Adipocyte (in vitro differentiated cells): ENCODE measurements at regions not wholly inside any gene's neighbourhood (a gene's known extent, or its start where the extent isn't known, plus 50 kb on each side); places are given as distances from the start of the nearest gene placed in this dataset.

Experiments
- DNase-seq: peaks from one replicate; pipeline ENCODE4 v3.0.0-alpha.2; 2015; ENCODE audit warnings: low read depth
- H3K27me3 ChIP-seq: replicated peaks from 2 replicates; pipeline ENCODE4 v1.7.0; 2013; ENCODE audit warnings: mild to moderate bottlenecking, low read length, moderate library complexity; ENCODE audit not compliant: control insufficient read depth, insufficient read depth
- H3K36me3 ChIP-seq: 2 replicates; pipeline ENCODE4 v1.7.0; 2013; ENCODE audit warnings: low read length, mild to moderate bottlenecking, moderate library complexity; ENCODE audit not compliant: control insufficient read depth, insufficient read depth, severe bottlenecking
- H3K4me1 ChIP-seq: 2 replicates; pipeline ENCODE4 v1.7.0; 2013; ENCODE audit warnings: mild to moderate bottlenecking, low read length, moderate library complexity; ENCODE audit not compliant: control insufficient read depth, insufficient read depth
- H3K4me3 ChIP-seq: 2 replicates; pipeline ENCODE4 v1.7.0; 2013; ENCODE audit warnings: mild to moderate bottlenecking, low read length, moderate library complexity
- H3K9ac ChIP-seq: 2 replicates; pipeline ENCODE4 v1.7.0; 2013; ENCODE audit warnings: mild to moderate bottlenecking, low read length, moderate library complexity
- H3K9me3 ChIP-seq: 2 replicates; pipeline ENCODE4 v1.7.0; 2013; ENCODE audit warnings: mild to moderate bottlenecking, low read length, moderate library complexity; ENCODE audit not compliant: control insufficient read depth

DNA sequence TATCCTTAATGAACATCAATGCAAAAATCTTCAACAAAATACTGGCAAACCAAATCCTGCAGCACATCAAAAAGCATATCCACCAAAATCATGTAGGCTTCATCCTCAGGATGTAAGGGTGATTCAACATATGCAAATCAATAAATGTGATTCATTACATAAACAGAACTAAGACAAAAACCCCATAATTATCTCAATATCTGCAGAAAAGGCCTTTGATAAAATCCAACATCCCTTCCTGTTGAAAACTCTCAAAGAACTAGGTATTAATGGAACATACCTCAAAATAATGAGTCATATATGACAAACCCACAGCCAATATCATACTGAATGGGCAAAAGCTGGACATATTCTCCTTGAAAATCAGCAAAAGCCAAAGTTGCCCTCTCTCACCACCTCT is 54.6 kb upstream of the DEPDC1 start:
- Histone ChIP-seq H3K4me1 (no peaks in the 10 kb centered on the region), H3K36me3 (no peaks in the 10 kb centered on the region)

DNA sequence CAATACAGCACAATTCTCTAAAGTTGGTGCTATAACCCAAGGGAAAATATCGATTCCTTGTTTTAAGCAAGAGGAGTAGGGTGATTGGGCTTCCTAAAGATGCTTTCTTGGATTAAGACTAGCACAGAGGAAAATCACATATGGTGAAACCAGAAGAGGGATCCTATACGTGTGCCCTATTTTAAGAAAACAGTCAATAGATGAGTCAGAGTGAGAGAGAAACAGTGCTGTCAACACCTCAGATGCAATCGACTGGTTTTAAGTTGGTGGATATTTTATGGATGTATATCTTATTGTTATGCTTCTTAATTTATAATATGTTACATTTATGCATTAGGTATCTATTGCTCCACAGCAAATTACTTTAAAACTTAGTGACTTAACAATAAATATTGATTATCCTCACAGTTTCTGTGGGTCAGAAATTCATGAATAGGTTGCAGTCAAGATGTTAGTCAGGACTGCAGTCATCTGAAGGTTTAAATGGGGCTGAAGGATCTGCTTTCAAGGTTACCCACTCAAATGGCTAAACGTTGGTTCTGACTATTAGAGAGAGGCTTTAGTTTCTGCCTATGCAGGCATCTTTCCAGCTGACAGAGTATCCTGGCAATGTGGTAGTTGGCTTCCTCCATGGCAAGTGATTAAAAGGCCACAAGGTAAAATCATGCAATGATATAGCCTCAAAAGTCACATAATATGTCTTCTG is 61.6 kb upstream of the DEPDC1 start:
- Histone ChIP-seq H3K27me3 (no peaks in the 10 kb centered on the region), H3K4me3 (no peak overlapping the region), H3K9ac (no peak overlapping the region)

More for the DNA sequence above, 54.6 kb upstream of the DEPDC1 start:
- Histone ChIP-seq H3K4me3 (no peak overlapping the region), H3K9me3 (peaks cover 10% of the 10 kb centered on the region), H3K27me3 (no peaks in the 10 kb centered on the region), H3K9ac (no peak overlapping the region)
- DNase-seq, result no peak

DNA sequence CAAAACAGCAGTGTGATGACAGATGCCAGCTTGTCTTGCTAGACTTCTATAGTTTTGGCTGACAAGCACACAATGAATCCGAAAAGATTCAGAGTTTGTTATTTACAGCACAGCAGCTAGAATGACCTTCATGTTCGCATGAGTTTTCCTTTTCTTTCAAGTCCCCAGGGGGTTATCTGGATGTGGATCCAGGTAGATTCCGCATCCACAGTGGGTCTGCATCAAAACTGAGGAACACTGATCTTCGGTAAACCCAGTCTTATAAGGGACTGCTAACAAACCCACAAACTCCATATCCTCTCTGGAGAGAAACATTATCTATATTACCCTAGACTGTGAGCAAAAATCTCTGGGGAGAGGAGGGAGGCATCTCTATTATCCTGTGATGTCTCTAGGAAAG is 69.0 kb upstream of the DEPDC1 start:
- H3K36me3 ChIP-seq, result no peaks in the 10 kb centered on the region
- DNase-seq, result no peak
- H3K4me1 ChIP-seq, result no peaks in the 10 kb centered on the region
- no peak overlapping the region for H3K4me3 ChIP-seq
- no peaks in the 10 kb centered on the region for H3K9me3 ChIP-seq
- H3K27me3 ChIP-seq, result no peaks in the 10 kb centered on the region
- H3K9ac ChIP-seq, result no peak overlapping the region

More for the DNA sequence above, 61.6 kb upstream of the DEPDC1 start:
- H3K36me3 ChIP-seq, result no peaks in the 10 kb centered on the region
- no peaks in the 10 kb centered on the region for H3K4me1 ChIP-seq
- no peak for DNase-seq
- no peaks in the 10 kb centered on the region for H3K9me3 ChIP-seq

DNA sequence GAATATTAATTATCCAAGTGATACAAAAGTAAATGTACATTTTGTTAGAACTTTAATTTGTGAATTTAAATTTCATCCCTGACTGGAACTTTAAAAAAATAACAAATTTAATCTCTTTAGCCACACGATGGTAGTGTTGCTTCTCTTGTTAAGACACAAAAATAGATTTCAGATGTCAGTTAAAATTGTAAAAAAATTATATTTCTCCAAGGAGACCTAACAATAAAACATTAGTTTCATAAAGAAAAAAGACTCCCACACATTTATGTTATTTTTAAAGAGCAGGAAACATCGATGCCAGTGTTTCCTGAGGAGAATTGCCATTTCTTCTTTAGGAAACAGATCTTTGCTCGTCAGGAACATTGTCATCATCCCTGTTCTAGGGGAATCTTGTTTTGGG is 74.0 kb upstream of the DEPDC1 start:
- Histone ChIP-seq H3K9ac (no peak overlapping the region), H3K36me3 (no peaks in the 10 kb centered on the region), H3K9me3 (no peaks in the 10 kb centered on the region), H3K4me1 (peaks cover 14% of the 10 kb centered on the region), H3K4me3 (peak overlapping the region; percentile 3), H3K27me3 (no peaks in the 10 kb centered on the region)
- DNase-seq, result peak; percentile 38

DNA sequence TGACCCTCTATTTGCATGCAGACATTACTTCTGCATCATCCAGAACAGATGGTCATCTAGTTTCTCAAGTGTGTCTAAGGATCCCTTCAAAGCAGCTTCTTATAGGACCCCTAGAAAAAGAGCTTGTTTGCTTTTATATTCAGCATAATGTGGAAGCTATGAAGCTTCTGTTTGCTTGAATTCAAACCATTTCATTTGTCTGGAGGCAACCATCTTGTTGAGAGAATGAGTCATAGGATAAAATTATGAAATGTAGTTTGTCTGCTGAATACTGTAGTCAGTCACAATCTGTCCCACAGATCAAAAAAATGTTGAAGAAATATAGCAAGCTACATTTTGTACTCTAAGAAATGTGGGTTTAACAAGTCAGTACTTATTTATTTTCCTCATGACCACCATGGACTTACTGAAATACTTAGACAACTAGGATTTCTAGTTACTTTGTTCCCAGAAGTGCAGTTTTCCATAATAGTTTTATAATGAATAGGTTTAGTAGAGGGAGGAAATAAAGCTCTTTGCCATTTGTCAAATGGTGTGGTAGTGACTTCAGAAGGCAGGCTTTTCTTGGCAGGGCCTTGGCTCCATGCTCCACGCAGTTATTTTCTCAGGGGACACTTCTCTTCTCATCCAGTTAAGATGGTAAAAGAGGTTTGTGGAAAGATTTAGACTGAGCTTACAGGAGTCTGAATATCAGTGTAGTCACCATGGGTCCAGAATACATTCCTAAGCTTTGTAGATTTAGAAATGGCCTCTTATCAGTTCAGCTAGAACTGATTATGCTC is 74.8 kb upstream of the DEPDC1 start:
- Histone ChIP-seq H3K4me1 (peaks cover 14% of the 10 kb centered on the region), H3K9ac (peak overlapping the region; percentile 5), H3K9me3 (no peaks in the 10 kb centered on the region), H3K4me3 (peak overlapping the region; percentile 3), H3K36me3 (no peaks in the 10 kb centered on the region), H3K27me3 (no peaks in the 10 kb centered on the region)
- peak; percentile 54 for DNase-seq

DNA sequence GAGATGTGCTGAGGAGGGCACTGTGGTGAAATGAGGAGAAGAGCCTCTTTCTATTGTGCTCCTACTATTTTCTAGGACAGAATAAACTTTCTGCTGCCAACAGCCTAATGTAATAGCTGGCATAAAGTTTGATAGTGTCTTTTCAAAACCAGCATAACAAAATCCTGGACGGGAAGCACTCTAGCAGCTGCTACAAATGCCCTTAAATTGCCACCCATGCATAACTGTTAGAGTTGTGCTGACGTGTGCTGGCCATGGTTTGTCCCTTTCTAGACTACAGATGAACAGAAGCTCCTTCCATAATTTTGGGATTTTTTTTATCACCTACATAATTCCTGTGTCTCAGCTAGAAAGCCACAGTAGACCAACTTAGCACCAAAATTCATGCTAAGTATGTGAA is 88.5 kb upstream of the DEPDC1 start:
- Histone ChIP-seq H3K27me3 (no peaks in the 10 kb centered on the region), H3K9ac (no peak overlapping the region), H3K36me3 (no peaks in the 10 kb centered on the region), H3K4me3 (no peak overlapping the region), H3K4me1 (no peaks in the 10 kb centered on the region), H3K9me3 (peaks cover 3% of the 10 kb centered on the region)
- DNase-seq, result no peak

DNA sequence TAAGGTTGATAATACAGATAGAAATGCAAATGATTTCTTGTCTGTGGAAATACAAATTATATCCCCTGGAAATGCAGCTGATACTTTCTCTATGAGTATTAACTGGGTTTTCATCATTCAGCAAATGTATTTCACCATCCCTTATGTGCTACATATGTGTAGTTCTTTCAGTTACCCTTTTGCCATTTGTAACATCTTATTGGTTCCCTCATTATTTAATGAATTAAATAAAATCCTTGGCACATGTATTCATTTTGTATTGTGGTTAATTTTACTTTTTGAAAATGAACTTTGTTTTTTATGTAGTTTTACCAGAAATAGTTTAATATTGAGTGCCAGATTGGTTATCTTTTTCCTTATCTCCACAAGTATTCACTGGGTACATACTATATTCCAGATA is 89.9 kb upstream of the DEPDC1 start:
- Histone ChIP-seq H3K4me1 (no peaks in the 10 kb centered on the region), H3K9me3 (peaks cover 3% of the 10 kb centered on the region), H3K36me3 (no peaks in the 10 kb centered on the region), H3K27me3 (no peaks in the 10 kb centered on the region), H3K4me3 (no peak overlapping the region), H3K9ac (no peak overlapping the region)
- DNase-seq, result no peak

DNA sequence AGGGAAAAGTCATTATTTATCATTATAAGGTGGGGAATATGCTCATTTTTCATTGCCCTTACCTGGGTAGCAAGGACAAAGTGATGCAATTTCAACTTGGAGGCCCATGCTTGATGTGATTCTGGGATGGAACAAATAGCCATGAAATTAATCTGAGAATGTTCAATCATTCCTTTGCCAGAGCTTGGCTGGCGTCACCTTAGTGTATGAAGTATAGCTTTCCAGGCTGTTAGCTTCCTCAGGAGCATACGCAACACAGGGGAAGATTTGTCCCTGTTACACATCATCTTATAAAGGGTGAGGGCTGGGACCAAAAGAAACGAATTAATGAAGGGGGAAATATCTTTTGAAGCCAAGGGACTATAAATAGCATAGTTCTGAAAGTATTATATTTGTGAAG is 91.4 kb upstream of the DEPDC1 start:
- Histone ChIP-seq H3K4me3 (no peak overlapping the region), H3K9ac (no peak overlapping the region), H3K36me3 (no peaks in the 10 kb centered on the region), H3K9me3 (no peaks in the 10 kb centered on the region), H3K4me1 (no peaks in the 10 kb centered on the region), H3K27me3 (no peaks in the 10 kb centered on the region)
- no peak for DNase-seq

DNA sequence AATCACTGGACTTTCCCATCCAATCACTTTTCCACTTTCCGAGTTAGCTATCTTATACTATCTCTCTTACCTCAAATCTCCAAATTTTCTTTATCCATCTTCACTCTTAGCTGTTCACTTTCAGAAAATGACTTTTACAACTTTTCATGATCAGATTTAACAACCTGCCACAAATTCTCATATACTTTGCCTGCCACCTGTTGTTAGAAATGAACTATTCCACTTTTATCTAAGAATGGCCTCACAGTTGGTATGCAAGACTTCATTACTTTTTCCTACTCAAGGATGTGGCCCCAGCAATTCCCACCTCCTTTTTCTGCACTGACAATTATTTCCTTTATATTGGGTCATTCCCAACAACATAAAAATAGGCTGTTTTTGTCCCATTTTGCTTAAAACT is 93.6 kb upstream of the DEPDC1 start:
- no peaks in the 10 kb centered on the region for H3K27me3 ChIP-seq
- no peaks in the 10 kb centered on the region for H3K4me1 ChIP-seq
- no peak overlapping the region for H3K4me3 ChIP-seq
- DNase-seq, result no peak
- H3K9ac ChIP-seq, result no peak overlapping the region
- no peaks in the 10 kb centered on the region for H3K9me3 ChIP-seq
- H3K36me3 ChIP-seq, result no peaks in the 10 kb centered on the region

DNA sequence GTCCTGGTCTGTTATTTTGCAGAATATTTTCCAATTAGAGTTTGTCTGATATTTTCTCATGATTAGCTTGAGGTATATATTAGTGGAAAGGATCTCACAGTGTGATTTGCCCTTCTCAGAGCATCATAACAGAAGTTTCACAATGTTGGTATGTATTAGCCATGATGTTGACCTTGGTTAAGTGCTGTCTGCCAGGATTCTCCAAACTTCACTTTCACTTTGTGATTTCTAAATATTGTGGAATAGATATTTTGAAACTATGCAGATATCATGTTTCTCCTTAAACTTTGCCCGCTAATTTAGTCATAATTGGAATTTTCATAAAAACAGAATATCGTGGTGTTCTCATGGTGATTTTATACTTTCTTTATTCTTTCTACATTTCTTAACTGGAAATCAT is 98.0 kb upstream of the DEPDC1 start:
- DNase-seq, result no peak
- Histone ChIP-seq H3K9ac (no peak overlapping the region), H3K4me3 (no peak overlapping the region)

DNA sequence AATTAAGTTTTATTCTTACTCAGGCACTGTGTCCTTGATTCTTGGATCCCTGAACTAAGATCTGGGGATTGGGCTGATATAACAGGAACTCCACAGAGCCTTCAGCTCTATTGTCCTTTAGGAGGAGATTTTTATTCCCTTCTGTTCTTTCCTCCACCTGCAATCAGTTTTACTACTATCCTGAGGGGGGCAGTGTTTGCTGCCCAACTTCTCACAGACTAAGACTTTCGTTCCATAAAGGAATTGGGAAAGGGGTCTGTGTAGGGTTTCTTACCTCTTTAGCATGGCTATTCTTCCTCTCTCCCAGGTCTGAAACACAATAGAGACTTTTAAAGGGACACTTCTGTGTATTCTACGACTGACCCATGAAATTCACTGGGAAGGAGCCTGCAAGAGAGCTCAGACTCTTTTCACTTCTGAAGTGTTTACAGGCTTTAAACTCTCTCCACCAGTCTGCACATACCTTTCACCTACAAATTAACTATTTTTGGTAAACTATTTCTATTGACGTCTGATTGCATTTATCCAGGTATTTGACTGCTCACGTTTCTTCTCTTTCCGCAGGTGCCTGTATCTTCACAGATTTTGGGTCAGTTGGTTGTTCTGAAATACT is 103.3 kb upstream of the DEPDC1 start:
- Histone ChIP-seq H3K36me3 (no peaks in the 10 kb centered on the region), H3K4me3 (no peak overlapping the region), H3K9me3 (peaks cover 7% of the 10 kb centered on the region), H3K4me1 (no peaks in the 10 kb centered on the region), H3K27me3 (no peaks in the 10 kb centered on the region), H3K9ac (no peak overlapping the region)
- peak; percentile 4 for DNase-seq

More for the DNA sequence above, 98.0 kb upstream of the DEPDC1 start:
- Histone ChIP-seq H3K27me3 (no peaks in the 10 kb centered on the region), H3K4me1 (no peaks in the 10 kb centered on the region), H3K9me3 (peaks cover 4% of the 10 kb centered on the region), H3K36me3 (no peaks in the 10 kb centered on the region)
